SK-N-SH (cell line): ENCODE measurements at regions not wholly inside any gene's neighbourhood (a gene's known extent, or its start where the extent isn't known, plus 50 kb on each side); places are given as distances from the start of the nearest gene placed in this dataset.

Experiments used
- CTCF ChIA-PET: fragments of 300-600, 350-600 bp; formaldehyde crosslinking; extraction: SDS; loops from one replicate; lab custom pipeline; 2021; lab: Yijun Ruan, JAX
- POLR2A ChIA-PET: fragments of 350-600 bp; sonication (Branson Sonifier 250); formaldehyde crosslinking; extraction: SDS; loops from one replicate; lab custom pipeline; 2020; ENCODE audit warnings: antibody characterized with exemption, inconsistent platforms; lab: Yijun Ruan, JAX
- DNase-seq: peaks from one replicate; pipeline ENCODE4 v3.0.0; 2012
- H2AFZ ChIP-seq: fragments of 200-600 bp; sonication (generic); 2 replicates; pipeline ENCODE4 v1.8.1; 2016; ENCODE audit warnings: antibody characterized with exemption, mild to moderate bottlenecking, low read depth
- H3F3A ChIP-seq: fragments of 200-600 bp; sonication (generic); replicated peaks from 2 replicates; pipeline ENCODE3; 2016; ENCODE audit warnings: antibody characterized with exemption, mild to moderate bottlenecking; ENCODE audit not compliant: insufficient read depth
- H3K27ac ChIP-seq, 2 experiments: fragments of 200-500 bp in 1 of 2; fragments of 200-600 bp in 1 of 2; sonication (Bioruptor generic) in 1 of 2; sonication (generic), shearing (Covaris generic) in 1 of 2; 2 replicates each; pipeline versions ENCODE4 v1.5.1 to v1.6.1; 2014 to 2016; ENCODE audit warnings: low read depth in 2 of 2, inconsistent platforms in 1 of 2, low read length in 1 of 2, mild to moderate bottlenecking in 1 of 2, mixed read lengths in 1 of 2
- H3K27me3 ChIP-seq: fragments of 200-600 bp; sonication (generic), shearing (Covaris generic); 2 replicates; pipeline ENCODE4 v1.6.1; 2016; ENCODE audit warnings: mixed run types; ENCODE audit not compliant: insufficient read depth
- H3K36me3 ChIP-seq, 2 experiments: fragments of 200-500 bp in 1 of 2; fragments of 200-600 bp in 1 of 2; sonication (Bioruptor generic) in 1 of 2; sonication (generic) in 1 of 2; replicated peaks in 1 of 2; 2 replicates each; pipeline versions ENCODE3 to v1.5.1; 2014 to 2016; ENCODE audit warnings: low read length in 1 of 2, mild to moderate bottlenecking in 1 of 2; ENCODE audit not compliant: insufficient read depth in 2 of 2, control insufficient read depth in 1 of 2
- H3K4me1 ChIP-seq, 2 experiments: fragments of 200-500 bp in 1 of 2; fragments of 200-600 bp in 1 of 2; sonication (Bioruptor generic) in 1 of 2; sonication (generic), shearing (Covaris generic) in 1 of 2; 2 replicates each; pipeline versions ENCODE4 v1.5.1 to v1.6.1; 2014 to 2016; ENCODE audit warnings: low read depth in 1 of 2, low read length in 1 of 2, mixed run types in 1 of 2; ENCODE audit not compliant: insufficient read depth in 2 of 2, control insufficient read depth in 1 of 2
- H3K4me2 ChIP-seq: fragments of 200-600 bp; sonication (generic), shearing (Covaris generic); 2 replicates; pipeline ENCODE4 v1.6.1; 2017; ENCODE audit warnings: mixed run types
- H3K4me3 ChIP-seq, 2 experiments: fragments of 200-500 bp in 1 of 2; fragments of 200-600 bp in 1 of 2; sonication (Bioruptor generic) in 1 of 2; sonication (generic), shearing (Covaris generic) in 1 of 2; 2 replicates each; pipeline versions ENCODE4 v1.5.1 to v1.8.1; 2014 to 2016; ENCODE audit warnings: low read depth in 2 of 2, inconsistent platforms in 1 of 2, low read length in 1 of 2, mild to moderate bottlenecking in 1 of 2, mixed read lengths in 1 of 2, moderate library complexity in 1 of 2
- H3K79me2 ChIP-seq: fragments of 200-600 bp; sonication (generic); 2 replicates; pipeline ENCODE4 v1.8.1; 2017; ENCODE audit warnings: mild to moderate bottlenecking; ENCODE audit not compliant: insufficient read depth
- H3K9ac ChIP-seq: fragments of 200-600 bp; sonication (generic); 2 replicates; pipeline ENCODE4 v1.6.1; 2017; ENCODE audit warnings: mixed run types
- H3K9me2 ChIP-seq: fragments of 200-600 bp; sonication (generic); 2 replicates; pipeline ENCODE4 v1.6.1; 2017; ENCODE audit warnings: mixed run types
- H3K9me3 ChIP-seq: fragments of 200-600 bp; sonication (generic); 2 replicates; pipeline ENCODE4 v1.6.1; 2017; ENCODE audit warnings: mixed run types, mild to moderate bottlenecking, moderate library complexity
- H4K20me1 ChIP-seq: fragments of 200-600 bp; sonication (generic); 2 replicates; pipeline ENCODE4 v1.6.1; 2017; ENCODE audit warnings: mild to moderate bottlenecking, mixed run types; ENCODE audit not compliant: insufficient read depth
- ELF1 ChIP-seq: IDR thresholded peaks from 2 replicates; pipeline ENCODE4 v1.4.0; 2012
- FOSL2 ChIP-seq: IDR thresholded peaks from 2 replicates; pipeline ENCODE4 v1.4.0; 2012; ENCODE audit warnings: low read depth, mild to moderate bottlenecking, moderate library complexity, borderline replicate concordance
- GABPA ChIP-seq: IDR thresholded peaks from 2 replicates; pipeline ENCODE4 v1.4.0; 2012; ENCODE audit warnings: low read depth, mild to moderate bottlenecking
- NRF1 ChIP-seq: IDR thresholded peaks from 2 replicates; pipeline ENCODE4 v1.6.1; 2012; ENCODE audit warnings: low read depth, mild to moderate bottlenecking, low read length
- POLR2AphosphoS5 ChIP-seq: IDR thresholded peaks from 2 replicates; pipeline ENCODE4 v1.6.1; 2012; ENCODE audit warnings: low read depth, low read length
- RAD21 ChIP-seq: IDR thresholded peaks from 2 replicates; pipeline ENCODE4 v1.6.1; 2012; ENCODE audit warnings: mild to moderate bottlenecking, low read length
- SIN3A ChIP-seq: IDR thresholded peaks from 2 replicates; pipeline ENCODE4 v1.6.1; 2012; ENCODE audit warnings: low read depth, mild to moderate bottlenecking, low read length, moderate library complexity, borderline replicate concordance
- SMC3 ChIP-seq: IDR thresholded peaks from 2 replicates; pipeline ENCODE4 v1.6.1; 2012; ENCODE audit warnings: low read depth, low read length, improper control_type of control experiment
- TAF1 ChIP-seq: IDR thresholded peaks from 2 replicates; pipeline ENCODE4 v1.6.1; 2012; ENCODE audit warnings: low read depth, mild to moderate bottlenecking, low read length, moderate library complexity, borderline replicate concordance
- TEAD4 ChIP-seq: IDR thresholded peaks from 2 replicates; pipeline ENCODE4 v1.4.0; 2012; ENCODE audit warnings: mild to moderate bottlenecking, borderline replicate concordance; ENCODE audit not compliant: insufficient read depth
- YY1 ChIP-seq: IDR thresholded peaks from 2 replicates; pipeline ENCODE4 v1.4.0; 2012; ENCODE audit warnings: low read depth, mild to moderate bottlenecking
- WGBS: methylation state at CpG from one replicate; pipeline ENCODE4 v1.1.6; 2017; ENCODE audit warnings: low lambda C conversion rate; 5-methylcytosine and 5-hydroxymethylcytosine counted together
- TF ChIP-seq, protein P1 (sequence below): IDR thresholded peaks from 2 replicates; pipeline ENCODE4 v1.4.0; 2012; ENCODE audit warnings: low read depth
- TF ChIP-seq, protein P2 (sequence below): IDR thresholded peaks from 2 replicates; pipeline ENCODE4 v1.6.1; 2012; ENCODE audit warnings: mild to moderate bottlenecking, low read depth, low read length, moderate library complexity
- TF ChIP-seq, protein P3 (sequence below): fragments of 200-600 bp; sonication (generic); IDR thresholded peaks from 2 replicates; pipeline ENCODE4 v1.6.1; 2017; ENCODE audit warnings: antibody characterized with exemption, mild to moderate bottlenecking, moderate library complexity
- TF ChIP-seq, protein P4 (sequence below): IDR thresholded peaks from 2 replicates; pipeline ENCODE4; 2012

DNA sequence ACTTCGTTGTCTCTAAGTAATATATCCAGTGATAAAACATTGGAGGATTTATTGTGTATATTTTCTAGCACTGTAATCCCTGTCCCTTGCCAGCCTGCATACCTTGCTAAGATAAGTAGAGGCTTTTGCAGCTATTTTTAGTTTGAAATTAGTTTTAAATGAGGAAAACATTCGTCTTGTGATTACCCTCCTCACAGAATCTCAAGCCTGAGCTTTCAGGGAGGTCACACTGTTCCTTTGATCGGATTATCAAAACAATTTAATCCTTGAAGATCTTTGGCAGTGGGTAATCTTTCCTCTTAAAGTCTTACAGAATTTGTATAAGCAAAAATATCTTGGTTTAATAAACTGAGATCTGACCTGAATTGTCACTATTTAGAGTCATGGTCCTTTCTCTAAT, 897.0 kb upstream of the CELF2 start:
- TF ChIP-seq TAF1: no peak
- TF ChIP-seq POLR2AphosphoS5: no peak
- no peak for TF ChIP-seq TEAD4
- TF ChIP-seq, protein P1, sequence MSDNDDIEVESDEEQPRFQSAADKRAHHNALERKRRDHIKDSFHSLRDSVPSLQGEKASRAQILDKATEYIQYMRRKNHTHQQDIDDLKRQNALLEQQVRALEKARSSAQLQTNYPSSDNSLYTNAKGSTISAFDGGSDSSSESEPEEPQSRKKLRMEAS: no peak
- no peak for TF ChIP-seq ELF1
- TF ChIP-seq, protein P2, sequence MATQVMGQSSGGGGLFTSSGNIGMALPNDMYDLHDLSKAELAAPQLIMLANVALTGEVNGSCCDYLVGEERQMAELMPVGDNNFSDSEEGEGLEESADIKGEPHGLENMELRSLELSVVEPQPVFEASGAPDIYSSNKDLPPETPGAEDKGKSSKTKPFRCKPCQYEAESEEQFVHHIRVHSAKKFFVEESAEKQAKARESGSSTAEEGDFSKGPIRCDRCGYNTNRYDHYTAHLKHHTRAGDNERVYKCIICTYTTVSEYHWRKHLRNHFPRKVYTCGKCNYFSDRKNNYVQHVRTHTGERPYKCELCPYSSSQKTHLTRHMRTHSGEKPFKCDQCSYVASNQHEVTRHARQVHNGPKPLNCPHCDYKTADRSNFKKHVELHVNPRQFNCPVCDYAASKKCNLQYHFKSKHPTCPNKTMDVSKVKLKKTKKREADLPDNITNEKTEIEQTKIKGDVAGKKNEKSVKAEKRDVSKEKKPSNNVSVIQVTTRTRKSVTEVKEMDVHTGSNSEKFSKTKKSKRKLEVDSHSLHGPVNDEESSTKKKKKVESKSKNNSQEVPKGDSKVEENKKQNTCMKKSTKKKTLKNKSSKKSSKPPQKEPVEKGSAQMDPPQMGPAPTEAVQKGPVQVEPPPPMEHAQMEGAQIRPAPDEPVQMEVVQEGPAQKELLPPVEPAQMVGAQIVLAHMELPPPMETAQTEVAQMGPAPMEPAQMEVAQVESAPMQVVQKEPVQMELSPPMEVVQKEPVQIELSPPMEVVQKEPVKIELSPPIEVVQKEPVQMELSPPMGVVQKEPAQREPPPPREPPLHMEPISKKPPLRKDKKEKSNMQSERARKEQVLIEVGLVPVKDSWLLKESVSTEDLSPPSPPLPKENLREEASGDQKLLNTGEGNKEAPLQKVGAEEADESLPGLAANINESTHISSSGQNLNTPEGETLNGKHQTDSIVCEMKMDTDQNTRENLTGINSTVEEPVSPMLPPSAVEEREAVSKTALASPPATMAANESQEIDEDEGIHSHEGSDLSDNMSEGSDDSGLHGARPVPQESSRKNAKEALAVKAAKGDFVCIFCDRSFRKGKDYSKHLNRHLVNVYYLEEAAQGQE: no peak
- TF ChIP-seq YY1: no peak
- TF ChIP-seq, protein P3, sequence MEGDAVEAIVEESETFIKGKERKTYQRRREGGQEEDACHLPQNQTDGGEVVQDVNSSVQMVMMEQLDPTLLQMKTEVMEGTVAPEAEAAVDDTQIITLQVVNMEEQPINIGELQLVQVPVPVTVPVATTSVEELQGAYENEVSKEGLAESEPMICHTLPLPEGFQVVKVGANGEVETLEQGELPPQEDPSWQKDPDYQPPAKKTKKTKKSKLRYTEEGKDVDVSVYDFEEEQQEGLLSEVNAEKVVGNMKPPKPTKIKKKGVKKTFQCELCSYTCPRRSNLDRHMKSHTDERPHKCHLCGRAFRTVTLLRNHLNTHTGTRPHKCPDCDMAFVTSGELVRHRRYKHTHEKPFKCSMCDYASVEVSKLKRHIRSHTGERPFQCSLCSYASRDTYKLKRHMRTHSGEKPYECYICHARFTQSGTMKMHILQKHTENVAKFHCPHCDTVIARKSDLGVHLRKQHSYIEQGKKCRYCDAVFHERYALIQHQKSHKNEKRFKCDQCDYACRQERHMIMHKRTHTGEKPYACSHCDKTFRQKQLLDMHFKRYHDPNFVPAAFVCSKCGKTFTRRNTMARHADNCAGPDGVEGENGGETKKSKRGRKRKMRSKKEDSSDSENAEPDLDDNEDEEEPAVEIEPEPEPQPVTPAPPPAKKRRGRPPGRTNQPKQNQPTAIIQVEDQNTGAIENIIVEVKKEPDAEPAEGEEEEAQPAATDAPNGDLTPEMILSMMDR: no peak
- TF ChIP-seq GABPA: no peak
- TF ChIP-seq SIN3A: no peak
- no peak for TF ChIP-seq SMC3
- TF ChIP-seq, protein P4, sequence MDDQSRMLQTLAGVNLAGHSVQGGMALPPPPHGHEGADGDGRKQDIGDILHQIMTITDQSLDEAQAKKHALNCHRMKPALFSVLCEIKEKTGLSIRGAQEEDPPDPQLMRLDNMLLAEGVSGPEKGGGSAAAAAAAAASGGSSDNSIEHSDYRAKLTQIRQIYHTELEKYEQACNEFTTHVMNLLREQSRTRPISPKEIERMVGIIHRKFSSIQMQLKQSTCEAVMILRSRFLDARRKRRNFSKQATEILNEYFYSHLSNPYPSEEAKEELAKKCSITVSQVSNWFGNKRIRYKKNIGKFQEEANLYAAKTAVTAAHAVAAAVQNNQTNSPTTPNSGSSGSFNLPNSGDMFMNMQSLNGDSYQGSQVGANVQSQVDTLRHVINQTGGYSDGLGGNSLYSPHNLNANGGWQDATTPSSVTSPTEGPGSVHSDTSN: no peak
- no peak for TF ChIP-seq RAD21
- no peak for TF ChIP-seq NRF1
- TF ChIP-seq FOSL2: no peak
- Histone ChIP-seq H4K20me1 (no peaks in the 10 kb centered on the region), H3K27ac (no peak overlapping the region), H3K4me3 (no peak overlapping the region), H3K9me3 (peaks cover 5% of the 10 kb centered on the region), H3K36me3 (no peaks in the 10 kb centered on the region), H3K9me2 (no peaks in the 10 kb centered on the region), H3K4me2 (no peak overlapping the region), H3F3A (no peaks in the 10 kb centered on the region), H3K9ac (no peak overlapping the region), H3K4me1 (no peaks in the 10 kb centered on the region), H2AFZ (no peak overlapping the region), H3K79me2 (no peaks in the 10 kb centered on the region), H3K27me3 (no peaks in the 10 kb centered on the region)
- POLR2A ChIA-PET: no interaction called here
- 8% methylated on average over 3 of the region's 3 CpGs for WGBS
- no peak for DNase-seq
- CTCF ChIA-PET: no interaction called here
